Astrocyte of the cerebellum (primary cell): ENCODE measurements at regions not wholly inside any gene's neighbourhood (a gene's known extent, or its start where the extent isn't known, plus 50 kb on each side); places are given as distances from the start of the nearest gene placed in this dataset.

Source experiments
- DNase-seq: peaks from one replicate; pipeline ENCODE4 v3.0.0-alpha.2; 2011; ENCODE audit warnings: low read depth
- H3K4me3 ChIP-seq: 2 replicates; pipeline ENCODE4 v1.5.1; 2011; ENCODE audit warnings: mild to moderate bottlenecking, low read depth, low read length, moderate library complexity
- CTCF ChIP-seq: IDR thresholded peaks from 2 replicates; pipeline ENCODE4 v1.5.1; 2012; ENCODE audit warnings: low read length, low read depth, moderate library complexity, mild to moderate bottlenecking; ENCODE audit errors: missing control alignments
- in situ Hi-C: cut with HindIII; loops from 2 replicates; pipeline ENCODE4 v1.10.0; 2017; ENCODE audit warnings: low sequenced_read_pairs

- in situ Hi-C loops = no loop called here
- no peak for DNase-seq
- H3K4me3 ChIP-seq = peak overlapping the region; percentile 47
- TF ChIP-seq CTCF = peak; percentile 63
These were observed 94.5 kb downstream of the SEC61G start for GRCh38 chr7:54664235-54665228.

- no peak for TF ChIP-seq CTCF
- no peak for DNase-seq
- H3K4me3 ChIP-seq = peak overlapping the region; percentile 47
- in situ Hi-C loops = no loop called here
These were observed 95.3 kb downstream of the SEC61G start for GRCh38 chr7:54663603-54664234.

GRCh38 chr7:54663186-54663585, 95.8 kb downstream of the SEC61G start:
- DNase-seq = no peak
- in situ Hi-C loops = no loop called here

DNA sequence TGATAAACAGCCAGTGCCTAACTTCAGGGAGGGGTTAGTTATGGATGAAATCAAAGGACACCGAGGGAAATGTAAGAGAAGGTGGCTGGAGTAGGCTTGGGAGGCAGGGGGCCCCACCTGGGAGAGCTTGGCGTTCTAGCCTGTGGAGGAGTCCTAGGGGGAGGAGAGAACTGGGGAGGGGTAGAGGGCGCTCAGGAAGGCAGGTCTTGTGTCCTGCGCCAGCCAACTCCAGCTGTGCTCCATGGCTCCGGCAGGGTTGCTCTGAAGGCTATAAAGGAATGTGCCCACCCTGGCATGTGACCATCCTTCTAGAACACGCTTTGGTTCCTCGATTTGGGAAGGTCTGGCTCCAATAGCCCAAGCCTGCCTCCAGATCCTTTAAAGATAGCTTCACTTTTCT, 96.3 kb downstream of the SEC61G start:
- no peak overlapping the region for H3K4me3 ChIP-seq
- DNase-seq = no peak
- no peak for TF ChIP-seq CTCF
- in situ Hi-C loops = no loop called here

More at GRCh38 chr7:54663186-54663585, 95.8 kb downstream of the SEC61G start:
- no peak for TF ChIP-seq CTCF
- no peak overlapping the region for H3K4me3 ChIP-seq

- no peak for DNase-seq
- H3K4me3 ChIP-seq = no peak overlapping the region
- in situ Hi-C loops = no loop called here
- no peak for TF ChIP-seq CTCF
These were observed 105.1 kb downstream of the SEC61G start for GRCh38 chr7:54653905-54654304.

- in situ Hi-C loops = no loop called here
- DNase-seq = no peak
- no peak overlapping the region for H3K4me3 ChIP-seq
- no peak for TF ChIP-seq CTCF
These were observed 100.9 kb downstream of the VSTM2A start for GRCh38 chr7:54643064-54643463.
